Epithelial cell of esophagus (primary cell): ENCODE measurements at regions not wholly inside any gene's neighbourhood (a gene's known extent, or its start where the extent isn't known, plus 50 kb on each side); places are given as distances from the start of the nearest gene placed in this dataset.
"Not testable (repeated sequence)": the region's sequence is repeated elsewhere in the genome, so short reads cannot be mapped to it uniquely, and the experiment has no call there.

Source experiments
- DNase-seq: peaks from one replicate; pipeline ENCODE4 v3.0.0; 2010; ENCODE audit warnings: low read depth
- H3K4me3 ChIP-seq: 2 replicates; pipeline ENCODE4 v1.5.1; 2011; ENCODE audit warnings: mild to moderate bottlenecking, low read length, control low read depth
- CTCF ChIP-seq: IDR thresholded peaks from 2 replicates; pipeline ENCODE4 v1.5.1; 2011; ENCODE audit warnings: low read depth, mild to moderate bottlenecking, low read length, control low read depth, inconsistent platforms; ENCODE audit not compliant: insufficient read depth; ENCODE audit errors: missing control alignments

- TF ChIP-seq CTCF: no peak
- no peak for DNase-seq
- no peak overlapping the region for H3K4me3 ChIP-seq
Measured at GRCh38 chr16:88128556-88128955, 177.3 kb downstream of the BANP start.

GRCh38 chr16:88129133-88129532 lies 177.9 kb downstream of the BANP start:
- H3K4me3 ChIP-seq, DNase-seq: not testable (repeated sequence)

DNA sequence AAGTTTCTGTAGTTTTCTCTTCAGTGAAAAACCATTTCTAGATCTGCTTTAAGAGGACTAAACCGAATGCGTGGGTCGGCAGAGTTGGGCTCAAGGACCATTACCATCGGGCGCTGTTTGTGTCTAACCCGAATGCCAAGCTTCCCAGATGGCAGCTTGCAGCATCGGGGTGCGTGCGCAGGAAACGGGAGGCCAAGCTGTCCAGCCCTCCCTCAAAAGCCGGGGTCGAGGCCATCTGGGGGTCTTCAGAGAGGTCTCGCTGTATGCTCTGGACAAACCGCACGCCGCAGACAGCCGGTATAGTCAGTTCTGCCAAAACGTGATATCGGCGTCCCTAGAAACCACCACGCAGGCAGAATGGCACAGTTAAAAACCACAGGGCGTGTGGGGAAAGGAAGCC lies 178.8 kb downstream of the BANP start:
- no peak for DNase-seq
- H3K4me3 ChIP-seq: no peak overlapping the region
- TF ChIP-seq CTCF: no peak

DNA sequence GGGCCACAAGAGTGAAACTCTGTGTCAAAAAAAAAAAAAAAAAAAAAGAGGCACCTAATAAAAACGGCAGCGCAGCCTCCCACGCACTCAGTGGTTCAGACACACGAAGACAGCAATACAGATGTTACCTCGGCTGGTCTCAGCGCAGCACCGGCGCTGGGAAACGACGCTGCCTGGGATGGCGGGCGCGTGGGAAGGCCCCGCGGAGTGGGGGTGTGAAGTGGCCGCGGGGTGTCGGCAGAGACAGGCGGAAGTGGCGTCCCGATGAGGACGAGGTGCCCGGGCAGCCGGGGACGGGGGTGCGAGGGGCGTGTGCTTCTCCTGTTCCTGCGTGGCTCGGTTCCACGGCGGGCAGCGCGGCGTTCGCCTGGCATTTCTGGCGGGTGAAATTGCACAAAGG lies 179.4 kb downstream of the BANP start:
- no peak overlapping the region for H3K4me3 ChIP-seq
- no peak for DNase-seq
- TF ChIP-seq CTCF: no peak

GRCh38 chr16:88131256-88131655 lies 180.0 kb downstream of the BANP start:
- TF ChIP-seq CTCF: no peak
- no peak overlapping the region for H3K4me3 ChIP-seq
- no peak for DNase-seq

DNA sequence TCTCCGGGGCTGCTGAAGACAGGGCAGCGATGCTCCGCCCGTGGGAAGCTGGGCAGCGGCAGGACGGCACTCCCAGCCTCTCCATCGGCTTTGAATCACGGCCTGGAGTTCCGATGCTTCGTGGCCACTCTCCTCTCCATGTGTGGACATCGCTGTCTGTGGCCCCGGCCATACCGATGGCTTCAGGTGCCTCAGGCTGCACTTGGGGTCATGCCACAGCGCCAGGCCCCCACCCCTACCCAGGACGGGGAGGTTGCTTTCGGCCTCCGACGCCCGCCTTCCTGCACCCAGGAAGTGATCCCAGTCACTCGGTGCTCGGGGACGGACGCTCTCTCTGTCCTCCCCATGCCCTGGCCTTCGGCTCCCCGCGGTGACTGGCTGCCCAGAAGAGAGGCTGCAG lies 180.7 kb downstream of the BANP start:
- H3K4me3 ChIP-seq: no peak overlapping the region
- DNase-seq: no peak

DNA sequence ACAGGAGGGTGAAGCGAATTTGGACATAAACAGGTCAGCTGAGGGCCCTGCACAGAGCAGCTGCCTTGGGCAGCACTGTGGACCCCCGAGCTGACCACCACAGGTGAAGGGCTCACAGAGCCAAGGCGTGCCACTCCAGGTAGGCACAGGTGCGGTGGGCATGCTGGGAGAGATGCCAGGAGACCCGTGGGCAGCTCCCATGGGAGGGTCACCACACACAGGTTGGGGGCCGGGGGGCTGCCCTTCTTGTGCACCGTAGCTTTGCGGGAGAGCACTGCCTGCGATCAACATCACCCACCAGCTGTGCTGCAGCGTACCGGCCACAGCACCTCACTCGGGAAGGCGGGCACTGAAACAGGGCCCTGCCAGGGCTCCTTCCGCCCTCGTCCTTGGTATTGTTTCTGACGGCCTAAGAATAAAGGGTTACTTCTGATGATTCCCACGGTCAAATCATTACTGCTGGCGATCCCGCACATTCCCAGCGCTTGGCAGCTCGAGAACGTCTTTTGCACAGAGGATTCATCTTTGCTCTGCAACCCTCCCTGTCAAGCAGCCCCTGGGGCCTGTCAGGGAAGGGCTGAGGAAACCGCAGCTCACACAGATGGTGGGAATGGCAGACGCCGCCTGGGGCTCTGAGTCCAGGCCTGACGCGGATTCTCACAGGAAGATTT lies 181.7 kb downstream of the BANP start:
- no peak for TF ChIP-seq CTCF
- DNase-seq: no peak
- H3K4me3 ChIP-seq: no peak overlapping the region

More for the DNA sequence above, 180.7 kb downstream of the BANP start:
- TF ChIP-seq CTCF: no peak
